Nephron (organoid): ENCODE measurements at regions not wholly inside any gene's neighbourhood (a gene's known extent, or its start where the extent isn't known, plus 50 kb on each side); places are given as distances from the start of the nearest gene placed in this dataset.
A peak's percentile ranks its signal among the peaks of the same experiment; 100 is the strongest.

ENCODE experiments used
- H3K27ac Mint-ChIP-seq, 3 experiments: 2 replicates each; pipeline ENCODE4 v1.8.0; 2020; ENCODE audit warnings: mixed read lengths in 3 of 3, mild to moderate bottlenecking in 2 of 3, moderate library complexity in 1 of 3
- H3K27me3 Mint-ChIP-seq: 2 replicates; pipeline ENCODE4 v1.8.0; 2021; ENCODE audit warnings: low read depth, mild to moderate bottlenecking, moderate library complexity, mixed read lengths
- H3K36me3 Mint-ChIP-seq: 2 replicates; pipeline ENCODE4 v1.8.0; 2020; ENCODE audit warnings: low read depth, mixed read lengths
- H3K4me1 Mint-ChIP-seq: 2 replicates; pipeline ENCODE4 v1.8.0; 2020; ENCODE audit warnings: mixed read lengths
- H3K4me3 Mint-ChIP-seq, 3 experiments: 2 replicates each; pipeline ENCODE4 v1.8.0; 2020; ENCODE audit warnings: mild to moderate bottlenecking in 3 of 3, mixed read lengths in 3 of 3, moderate library complexity in 2 of 3
- H3K9me3 Mint-ChIP-seq: 2 replicates; pipeline ENCODE4 v1.8.0; 2020; ENCODE audit warnings: mixed read lengths
- TF ChIP-seq, protein P1 (sequence below), 3 experiments: fragments of 200-600 bp; sonication (generic); IDR thresholded peaks; one replicate each; pipeline ENCODE4 v1.5.0; 2021; ENCODE audit warnings: antibody characterized with exemption in 3 of 3; ENCODE audit not compliant: unreplicated experiment in 3 of 3

- Mint-ChIP-seq H3K9me3 (no peaks in the 10 kb centered on the region), H3K36me3 (no peaks in the 10 kb centered on the region), H3K27ac (no peak overlapping the region), H3K27me3 (no peaks in the 10 kb centered on the region), H3K4me1 (peaks cover 17% of the 10 kb centered on the region), H3K4me3 (peak overlapping the region in 1 of 3 experiments; percentile 53)
- TF ChIP-seq, protein P1, sequence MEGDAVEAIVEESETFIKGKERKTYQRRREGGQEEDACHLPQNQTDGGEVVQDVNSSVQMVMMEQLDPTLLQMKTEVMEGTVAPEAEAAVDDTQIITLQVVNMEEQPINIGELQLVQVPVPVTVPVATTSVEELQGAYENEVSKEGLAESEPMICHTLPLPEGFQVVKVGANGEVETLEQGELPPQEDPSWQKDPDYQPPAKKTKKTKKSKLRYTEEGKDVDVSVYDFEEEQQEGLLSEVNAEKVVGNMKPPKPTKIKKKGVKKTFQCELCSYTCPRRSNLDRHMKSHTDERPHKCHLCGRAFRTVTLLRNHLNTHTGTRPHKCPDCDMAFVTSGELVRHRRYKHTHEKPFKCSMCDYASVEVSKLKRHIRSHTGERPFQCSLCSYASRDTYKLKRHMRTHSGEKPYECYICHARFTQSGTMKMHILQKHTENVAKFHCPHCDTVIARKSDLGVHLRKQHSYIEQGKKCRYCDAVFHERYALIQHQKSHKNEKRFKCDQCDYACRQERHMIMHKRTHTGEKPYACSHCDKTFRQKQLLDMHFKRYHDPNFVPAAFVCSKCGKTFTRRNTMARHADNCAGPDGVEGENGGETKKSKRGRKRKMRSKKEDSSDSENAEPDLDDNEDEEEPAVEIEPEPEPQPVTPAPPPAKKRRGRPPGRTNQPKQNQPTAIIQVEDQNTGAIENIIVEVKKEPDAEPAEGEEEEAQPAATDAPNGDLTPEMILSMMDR (IDR thresholded peaks at IDR 0.05; ENCODE audit: unreplicated experiment in 3 of 3): no peak
Observed at GRCh38 chr1:60868901-60869663, 213.3 kb upstream of the NFIA start.

- Mint-ChIP-seq H3K27me3 (no peaks in the 10 kb centered on the region), H3K4me3 (no peak overlapping the region), H3K4me1 (peaks cover 16% of the 10 kb centered on the region), H3K9me3 (no peaks in the 10 kb centered on the region), H3K36me3 (no peaks in the 10 kb centered on the region), H3K27ac (no peak overlapping the region)
- TF ChIP-seq, protein P1 (IDR thresholded peaks at IDR 0.05; ENCODE audit: unreplicated experiment in 3 of 3): no peak
Observed at GRCh38 chr1:60867782-60868181, 214.6 kb upstream of the NFIA start.

- Mint-ChIP-seq H3K9me3 (no peaks in the 10 kb centered on the region), H3K27ac (no peak overlapping the region), H3K4me1 (peaks cover 18% of the 10 kb centered on the region), H3K4me3 (no peak overlapping the region), H3K36me3 (no peaks in the 10 kb centered on the region), H3K27me3 (no peaks in the 10 kb centered on the region)
- TF ChIP-seq, protein P1 (IDR thresholded peaks at IDR 0.05; ENCODE audit: unreplicated experiment in 3 of 3): no peak
Observed at GRCh38 chr1:60866917-60867531, 215.3 kb upstream of the NFIA start.

DNA sequence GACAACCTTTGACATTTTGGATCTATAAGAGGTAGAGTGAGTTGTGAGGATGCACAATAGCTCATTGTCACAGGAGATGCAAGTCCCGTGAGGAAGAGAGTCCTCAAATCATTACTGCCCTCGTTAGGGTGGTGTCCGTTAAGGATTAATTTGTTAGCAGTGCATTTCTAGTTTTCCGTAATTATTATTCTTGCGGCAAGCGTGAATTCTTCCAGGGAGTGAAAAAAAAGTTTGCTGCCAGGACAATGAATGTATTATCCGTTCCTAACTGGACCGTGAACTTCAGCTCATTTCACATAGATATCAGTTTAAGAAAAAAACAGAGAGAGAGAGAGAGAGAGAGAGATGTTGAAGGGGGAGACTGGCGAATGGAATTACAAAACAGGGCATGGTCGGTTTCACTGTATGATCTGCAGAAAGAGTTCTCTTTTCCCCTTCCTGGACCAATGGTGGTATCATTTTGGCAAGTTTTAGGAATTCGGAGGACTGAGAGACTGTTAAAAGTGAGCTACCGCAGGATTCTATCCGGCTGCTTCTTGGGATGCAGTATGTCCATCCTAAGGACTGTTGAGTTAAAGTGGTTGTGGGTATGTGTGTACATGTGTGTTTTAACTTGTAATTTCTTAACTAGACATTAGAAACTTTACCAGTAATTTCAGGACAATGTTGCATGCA lies 216.0 kb upstream of the NFIA start:
- Mint-ChIP-seq H3K4me1 (peaks cover 24% of the 10 kb centered on the region), H3K27ac (no peak overlapping the region), H3K4me3 (no peak overlapping the region), H3K27me3 (no peaks in the 10 kb centered on the region), H3K9me3 (no peaks in the 10 kb centered on the region), H3K36me3 (no peaks in the 10 kb centered on the region)
- TF ChIP-seq, protein P1 (IDR thresholded peaks at IDR 0.05; ENCODE audit: unreplicated experiment in 3 of 3): no peak

DNA sequence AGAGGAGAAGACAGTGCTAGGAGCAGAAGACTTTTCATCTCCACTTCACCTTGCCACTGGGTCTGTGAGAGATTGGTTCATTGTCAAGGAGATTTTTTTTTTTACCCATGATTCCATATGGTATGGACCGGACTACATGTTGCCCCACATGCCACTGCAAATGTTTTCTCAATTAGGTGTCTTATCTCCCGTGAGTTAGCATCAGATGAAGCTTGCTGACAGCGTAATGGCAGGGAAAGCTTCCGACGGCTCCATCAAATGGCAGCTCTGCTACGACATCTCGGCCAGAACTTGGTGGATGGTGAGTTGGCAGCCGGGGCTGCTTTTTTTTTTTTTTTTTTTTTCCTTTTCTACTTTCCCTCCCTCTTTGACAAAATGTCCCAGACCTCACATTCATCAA lies 217.2 kb upstream of the NFIA start:
- TF ChIP-seq, protein P1 (IDR thresholded peaks at IDR 0.05; ENCODE audit: unreplicated experiment in 3 of 3): no peak
- no peak overlapping the region for H3K27ac Mint-ChIP-seq

More for the DNA sequence above, 217.2 kb upstream of the NFIA start:
- Mint-ChIP-seq H3K36me3 (no peaks in the 10 kb centered on the region), H3K4me3 (peak overlapping the region in 1 of 3 experiments; percentile 44), H3K4me1 (peaks cover 25% of the 10 kb centered on the region), H3K9me3 (no peaks in the 10 kb centered on the region), H3K27me3 (peaks cover 7% of the 10 kb centered on the region)
